Small intestine (tissue), 7 donors: ENCODE measurements at regions not wholly inside any gene's neighbourhood (a gene's known extent, or its start where the extent isn't known, plus 50 kb on each side); places are given as distances from the start of the nearest gene placed in this dataset.

Source experiments
- DNase-seq, 2 donors: peaks; one replicate each; pipeline versions ENCODE4 v3.0.0 to v3.0.0-alpha.2; 2013
- FAIRE-seq: peaks from 2 replicates; lab custom pipeline; 2012; peaks lifted over from hg19 to GRCh38; lab: Jason Lieb, UNC
- H3K27ac ChIP-seq, 3 donors: one replicate each; pipeline ENCODE4 v1.5.1; 2013; ENCODE audit warnings: low read length in 2 of 3, mild to moderate bottlenecking in 2 of 3, control low read depth in 1 of 3, inconsistent platforms in 1 of 3, low read depth in 1 of 3, moderate library complexity in 1 of 3
- H3K27me3 ChIP-seq, 3 donors: one replicate each; pipeline ENCODE4 v1.6.1; 2013; ENCODE audit warnings: low read length in 3 of 3, inconsistent platforms in 1 of 3; ENCODE audit not compliant: control insufficient read depth in 3 of 3, insufficient read depth in 3 of 3
- H3K36me3 ChIP-seq, 3 donors: one replicate each; pipeline ENCODE4 v1.6.1; 2013; ENCODE audit warnings: low read length in 3 of 3, inconsistent platforms in 1 of 3, low read depth in 1 of 3, mild to moderate bottlenecking in 1 of 3, moderate library complexity in 1 of 3; ENCODE audit not compliant: control insufficient read depth in 3 of 3, insufficient read depth in 2 of 3
- H3K4me1 ChIP-seq, 3 donors: one replicate each; pipeline ENCODE4 v1.6.1; 2013; ENCODE audit warnings: low read length in 2 of 3, inconsistent platforms in 1 of 3, low read depth in 1 of 3, mild to moderate bottlenecking in 1 of 3, moderate library complexity in 1 of 3; ENCODE audit not compliant: control insufficient read depth in 3 of 3, insufficient read depth in 2 of 3
- H3K4me3 ChIP-seq, 3 donors: one replicate each; pipeline ENCODE4 v1.5.1; 2013; ENCODE audit warnings: low read length in 3 of 3, control low read depth in 1 of 3, inconsistent platforms in 1 of 3, low read depth in 1 of 3, mild to moderate bottlenecking in 1 of 3, moderate library complexity in 1 of 3
- H3K9me3 ChIP-seq, 2 donors: one replicate each; pipeline ENCODE4 v1.6.1; 2013; ENCODE audit warnings: low read depth in 1 of 2, low read length in 1 of 2; ENCODE audit not compliant: control insufficient read depth in 2 of 2, insufficient read depth in 1 of 2
- WGBS, 3 donors: extraction: QIAGEN DNeasy Blood & Tissue Kit; methylation state at CpG; one replicate each; pipeline ENCODE4 v1.1.7; 2013; 5-methylcytosine and 5-hydroxymethylcytosine counted together
- donor health status: healthy with polysubstance abuse.
- donor health status: control.
- donor health status: control.
- donor health status: Bipolar disorder and iron deficiency.
- donor health status: healthy.

DNA sequence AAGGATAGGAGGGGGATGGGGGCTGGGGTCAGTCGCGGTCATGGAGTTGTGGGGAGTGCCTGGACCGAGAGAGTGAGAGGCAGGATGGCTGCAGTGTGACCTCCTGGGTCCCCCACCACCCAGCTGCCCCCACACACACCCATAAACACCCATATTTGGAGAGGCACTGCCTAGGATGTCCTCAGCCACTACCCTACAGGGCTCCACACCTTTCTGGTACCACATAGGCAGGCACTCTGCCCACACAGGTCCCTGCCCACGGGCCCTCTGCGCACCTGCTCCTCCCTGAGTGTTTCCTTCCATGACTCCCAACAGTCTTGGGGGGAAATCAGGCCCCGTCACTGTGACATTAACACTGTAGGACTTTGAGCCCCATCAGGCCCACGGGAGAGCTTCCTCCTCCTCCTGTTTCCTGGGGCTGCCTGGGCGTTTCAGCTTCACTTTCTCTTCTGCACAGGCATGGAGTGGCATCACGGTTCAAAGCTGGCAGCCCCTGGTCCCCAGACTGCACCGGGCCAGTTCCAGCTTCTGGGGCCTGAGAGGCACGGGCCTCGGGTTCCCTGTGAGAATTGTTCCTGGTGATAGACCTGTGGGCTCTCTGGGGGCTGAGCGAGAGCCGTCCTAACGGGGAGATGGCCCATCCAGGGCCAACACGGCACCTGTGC is 207.0 kb upstream of the C14orf180 start:
- peaks cover 0 to 13% (median 0%) of the 10 kb centered on the region in 3 donors for H3K4me1 ChIP-seq
- H3K9me3 ChIP-seq, result no peaks in the 10 kb centered on the region
- peaks cover 0 to 4% (median 0%) of the 10 kb centered on the region in 3 donors for H3K27me3 ChIP-seq
- no peak overlapping the region for H3K4me3 ChIP-seq
- DNase-seq (peak; percentile 24 to 49), FAIRE-seq (no peak)
- no peaks in the 10 kb centered on the region for H3K36me3 ChIP-seq
- whole genome bisulfite sequencing, 3 donors, result 38 to 53% (median 39%) methylated on average over 16 of the region's 16 CpGs
- no peak overlapping the region for H3K27ac ChIP-seq

DNA sequence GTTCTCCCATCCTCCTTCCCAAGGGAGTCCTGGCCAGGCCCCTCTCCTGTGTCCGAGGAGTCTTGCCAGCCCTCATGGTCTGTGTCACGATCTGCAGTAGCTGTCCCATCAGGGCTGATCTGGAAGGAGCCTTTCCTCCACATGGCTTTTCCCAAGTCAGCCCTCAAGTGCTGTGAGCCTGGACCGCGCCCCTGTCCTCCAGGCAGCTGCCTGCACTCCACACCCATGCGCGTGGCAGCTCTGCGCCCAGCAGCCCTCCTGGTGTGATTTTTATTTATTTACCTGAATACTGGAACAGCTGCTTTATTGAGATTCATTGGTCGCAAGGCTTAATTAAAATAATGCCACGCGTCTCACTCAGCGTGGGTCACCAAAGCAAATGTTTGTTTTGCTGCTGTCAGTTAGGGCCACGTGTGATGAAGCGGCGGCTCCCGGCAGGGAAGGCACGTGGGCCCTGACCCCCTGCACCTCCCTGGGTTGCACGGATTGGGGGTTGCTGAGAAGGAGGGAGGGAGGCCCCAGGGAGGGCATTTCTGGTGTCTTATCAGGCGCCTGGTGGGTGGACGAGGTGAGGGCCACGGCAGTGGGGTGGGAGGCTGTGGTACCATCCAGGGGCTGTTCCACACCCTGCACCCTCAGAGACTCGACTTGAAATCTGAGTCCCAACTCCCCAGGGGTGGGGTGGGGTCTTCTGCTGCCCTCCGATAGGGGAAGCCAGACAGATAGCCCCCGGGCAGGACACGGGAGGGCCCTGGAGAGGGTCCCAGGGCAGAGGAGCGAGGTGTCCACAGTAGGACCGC is 206.3 kb upstream of the C14orf180 start:
- H3K27me3 ChIP-seq, result peaks cover 0 to 4% (median 0%) of the 10 kb centered on the region in 3 donors
- WGBS, 3 donors, result 26 to 62% (median 43%) methylated on average over 26 of the region's 26 CpGs
- H3K4me3 ChIP-seq, result no peak overlapping the region
- H3K4me1 ChIP-seq, result peaks cover 0 to 13% (median 0%) of the 10 kb centered on the region in 3 donors
- no peak overlapping the region for H3K27ac ChIP-seq
- FAIRE-seq (no peak), DNase-seq (peak; percentile 5 to 26)
- H3K9me3 ChIP-seq, result no peaks in the 10 kb centered on the region
- no peaks in the 10 kb centered on the region for H3K36me3 ChIP-seq

DNA sequence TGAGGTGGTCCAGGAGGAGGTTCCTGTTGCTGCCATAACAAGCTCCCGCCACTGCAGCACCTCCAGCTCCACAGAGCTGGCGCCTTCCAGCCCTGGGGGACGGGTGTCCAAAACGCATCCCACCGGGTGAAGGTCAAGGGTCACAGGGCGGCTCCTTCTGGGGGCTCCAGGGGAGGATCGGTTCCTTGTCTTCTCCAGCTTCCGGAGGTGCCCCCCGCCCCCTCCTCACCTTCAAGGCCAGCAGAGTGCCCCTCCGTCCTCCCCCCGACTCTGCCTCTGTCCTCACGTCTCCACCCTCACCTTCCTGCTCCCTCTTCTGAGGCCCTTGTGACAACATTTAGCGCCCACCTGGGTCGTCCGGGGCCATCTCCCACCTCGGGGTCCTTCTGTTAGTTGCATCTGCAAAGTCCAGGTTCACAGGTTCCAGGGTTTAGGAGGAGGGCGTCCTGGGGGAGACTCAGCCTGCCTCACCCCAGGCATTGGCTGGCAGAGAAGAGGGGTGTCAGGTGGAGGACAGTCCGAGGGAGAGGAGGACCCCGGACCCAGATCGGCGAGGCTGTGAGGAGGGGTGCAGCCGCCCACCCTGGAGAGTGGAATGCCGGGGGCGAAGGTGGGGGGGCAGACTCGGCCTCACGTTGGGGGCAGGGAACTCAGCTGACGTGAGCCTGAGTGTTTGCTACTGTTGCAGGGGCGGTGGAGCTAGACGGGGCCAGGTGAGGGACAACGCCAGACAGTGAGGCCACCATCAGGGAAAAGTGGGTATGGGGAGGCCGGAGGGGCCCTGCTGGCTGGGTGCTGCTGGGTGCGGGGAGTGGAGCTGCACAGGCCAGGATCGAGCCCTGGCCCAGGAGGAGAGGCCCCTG is 205.5 kb upstream of the C14orf180 start:
- no peak for FAIRE-seq
- 58 to 80% (median 65%) methylated on average over 33 of the region's 33 CpGs for WGBS, 3 donors

DNA sequence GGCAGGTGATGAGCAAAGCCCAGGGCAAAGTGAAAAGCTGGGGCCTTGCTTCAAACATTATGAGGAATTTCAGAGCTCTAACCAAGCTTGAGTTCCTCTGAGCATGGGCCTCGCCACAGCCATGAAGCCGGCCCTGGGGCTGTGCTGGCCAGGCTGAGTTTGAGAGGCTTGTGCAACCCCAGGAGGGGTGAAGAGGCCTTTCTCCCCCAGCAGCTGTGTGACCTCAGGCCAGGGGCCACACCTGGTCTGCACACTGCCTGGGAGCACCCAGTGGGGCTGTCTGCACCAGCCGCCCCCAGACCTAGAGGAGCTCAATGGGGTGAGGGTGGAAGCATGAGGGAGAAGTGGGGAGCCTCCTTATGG is 204.9 kb upstream of the C14orf180 start:
- peaks cover 0 to 13% (median 0%) of the 10 kb centered on the region in 3 donors for H3K4me1 ChIP-seq
- peaks cover 0 to 10% (median 3%) of the 10 kb centered on the region in 3 donors for H3K27me3 ChIP-seq
- DNase-seq (no peak), FAIRE-seq (no peak)
- H3K4me3 ChIP-seq, result no peak overlapping the region
- H3K27ac ChIP-seq, result no peak overlapping the region
- peaks cover 0 to 3% of the 10 kb centered on the region in 2 donors for H3K9me3 ChIP-seq
- WGBS, 3 donors, result 83 to 89% (median 87%) methylated on average over 3 of the region's 3 CpGs
- H3K36me3 ChIP-seq, result no peaks in the 10 kb centered on the region

More for the DNA sequence above, 205.5 kb upstream of the C14orf180 start:
- Histone ChIP-seq H3K36me3 (no peaks in the 10 kb centered on the region), H3K4me1 (peaks cover 0 to 13% (median 0%) of the 10 kb centered on the region in 3 donors), H3K9me3 (no peaks in the 10 kb centered on the region), H3K4me3 (no peak overlapping the region), H3K27me3 (peaks cover 0 to 10% (median under 1%) of the 10 kb centered on the region in 3 donors), H3K27ac (no peak overlapping the region)
- DNase-seq, result no peak

DNA sequence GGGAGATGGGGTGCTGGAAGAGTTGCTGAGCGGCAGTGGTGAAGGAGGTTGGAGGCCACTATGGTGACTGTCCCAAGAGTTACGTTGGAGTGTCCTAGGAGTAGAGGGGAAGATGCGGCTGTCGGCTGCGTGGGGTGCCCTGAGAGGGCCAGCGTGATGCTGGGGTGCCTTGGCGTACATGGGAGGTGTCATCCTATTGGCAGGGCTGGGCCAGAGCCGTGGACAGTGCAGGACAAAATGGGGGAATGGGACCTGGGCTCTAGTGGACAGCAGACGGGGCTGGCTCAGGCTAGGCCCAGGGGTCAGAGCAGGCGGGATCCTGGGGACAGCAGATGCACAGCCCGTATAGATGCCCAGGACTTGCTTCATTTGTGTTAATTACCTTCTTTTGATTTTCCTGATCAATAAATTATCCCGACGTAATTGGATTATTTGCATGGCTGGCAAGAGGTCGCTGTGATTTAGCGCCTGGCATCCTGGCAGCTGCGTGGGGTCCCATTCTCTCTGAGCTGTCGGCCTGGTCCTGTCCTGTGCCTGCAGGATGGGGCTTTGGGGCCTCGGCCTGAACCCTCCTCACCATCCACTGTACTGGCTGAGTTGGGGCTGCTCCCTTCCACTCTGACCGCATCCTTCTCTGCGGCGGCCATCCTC is 203.9 kb upstream of the C14orf180 start:
- Histone ChIP-seq H3K4me1 (peaks cover 0 to 13% (median 0%) of the 10 kb centered on the region in 3 donors), H3K4me3 (no peak overlapping the region), H3K9me3 (peaks cover 0 to 10% of the 10 kb centered on the region in 2 donors), H3K27me3 (peaks cover 0 to 10% (median 3%) of the 10 kb centered on the region in 3 donors), H3K36me3 (no peaks in the 10 kb centered on the region), H3K27ac (no peak overlapping the region)
- DNase-seq (no peak), FAIRE-seq (no peak)
- 82 to 92% (median 84%) methylated on average over 21 of the region's 21 CpGs for WGBS, 3 donors

DNA sequence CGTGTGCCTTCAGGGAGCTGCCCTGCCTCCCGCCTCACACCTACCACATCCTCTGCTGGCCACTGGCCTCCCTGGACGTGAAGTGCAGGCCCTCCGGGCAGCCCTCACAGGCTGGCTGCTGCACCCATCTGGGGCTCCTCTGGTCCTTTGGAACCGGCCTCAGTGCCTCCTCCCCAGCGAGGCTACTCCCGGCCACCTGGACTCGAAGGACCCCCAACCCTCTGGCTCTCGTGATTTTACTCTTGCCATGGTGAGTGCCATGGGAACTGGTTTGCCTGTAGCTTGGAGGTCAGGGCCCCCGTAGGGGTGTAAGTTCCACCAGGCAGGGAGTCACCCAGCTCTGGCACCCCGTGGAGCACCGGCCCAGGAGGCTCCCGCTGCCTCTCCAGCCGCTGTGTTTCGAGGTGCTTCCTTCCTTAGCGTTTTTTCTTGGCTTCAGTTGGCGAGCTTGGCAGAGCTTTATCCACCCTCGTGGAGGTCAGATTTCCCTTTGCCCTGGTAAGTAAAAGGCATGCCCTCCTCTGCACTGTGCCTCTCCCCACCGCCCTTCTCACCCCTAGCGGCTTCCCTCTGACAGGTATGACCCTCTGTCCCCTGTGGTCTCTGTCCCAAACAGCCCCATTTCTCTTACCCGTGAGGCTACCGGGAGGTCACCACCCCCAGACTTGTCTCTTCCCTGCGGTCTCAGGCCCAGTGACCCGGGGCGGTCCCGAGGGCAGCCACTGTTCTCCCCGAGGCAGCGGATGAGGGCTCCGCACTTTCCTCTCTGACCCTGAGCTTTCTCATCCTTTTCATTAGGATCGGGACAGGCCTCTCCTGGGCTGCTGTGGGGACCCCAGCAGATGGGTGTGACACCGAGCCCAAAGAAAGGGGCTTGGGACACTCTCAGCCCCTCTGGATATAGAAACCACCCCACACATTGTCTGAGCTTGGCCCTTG is 203.1 kb upstream of the C14orf180 start:
- WGBS, 3 donors, result 74 to 83% (median 74%) methylated on average over 31 of the region's 31 CpGs
- H3K4me3 ChIP-seq, result no peak overlapping the region
- peaks cover 0 to 13% of the 10 kb centered on the region in 2 donors for H3K9me3 ChIP-seq
- peaks cover 0 to 10% (median 3%) of the 10 kb centered on the region in 3 donors for H3K27me3 ChIP-seq
- FAIRE-seq (no peak), DNase-seq (no peak)
- H3K27ac ChIP-seq, result no peak overlapping the region
- H3K4me1 ChIP-seq, result peaks cover 0 to 13% (median 0%) of the 10 kb centered on the region in 3 donors
- H3K36me3 ChIP-seq, result no peaks in the 10 kb centered on the region

DNA sequence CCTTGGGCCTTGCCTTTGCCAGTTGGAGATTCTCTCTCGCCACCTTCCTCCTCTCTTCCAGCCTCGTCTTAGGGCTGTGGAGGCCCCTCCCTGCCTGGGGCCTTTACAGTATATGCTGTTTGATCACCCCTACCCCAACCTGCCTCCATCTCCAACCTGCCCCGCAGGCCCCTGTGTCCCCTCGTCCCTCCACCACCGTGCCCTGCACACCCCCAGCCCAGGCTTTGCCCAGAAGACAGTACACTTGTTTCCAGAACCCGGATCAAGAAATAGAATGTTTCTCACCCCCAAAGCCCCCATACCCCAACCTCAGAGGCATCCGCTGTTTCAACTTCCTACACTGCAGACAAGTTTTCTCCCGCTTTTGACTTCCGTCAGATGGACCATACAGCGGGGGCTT is 202.3 kb upstream of the C14orf180 start:
- peaks cover 0 to 11% (median 0%) of the 10 kb centered on the region in 3 donors for H3K4me1 ChIP-seq
- H3K27me3 ChIP-seq, result peaks cover 0 to 10% (median 3%) of the 10 kb centered on the region in 3 donors
- 80 to 83% (median 80%) methylated on average over 10 of the region's 10 CpGs for WGBS, 3 donors
- DNase-seq (no peak), FAIRE-seq (no peak)
- H3K9me3 ChIP-seq, result peaks cover 0 to 15% of the 10 kb centered on the region in 2 donors
- H3K27ac ChIP-seq, result no peak overlapping the region
- H3K36me3 ChIP-seq, result no peaks in the 10 kb centered on the region
- H3K4me3 ChIP-seq, result no peak overlapping the region
